EH (cell line): ENCODE measurements at regions not wholly inside any gene's neighbourhood (a gene's known extent, or its start where the extent isn't known, plus 50 kb on each side); places are given as distances from the start of the nearest gene placed in this dataset.

Source experiments
- DNase-seq: peaks from one replicate; pipeline ENCODE4 v3.0.0-alpha.2; 2015; ENCODE audit warnings: low read depth

DNA sequence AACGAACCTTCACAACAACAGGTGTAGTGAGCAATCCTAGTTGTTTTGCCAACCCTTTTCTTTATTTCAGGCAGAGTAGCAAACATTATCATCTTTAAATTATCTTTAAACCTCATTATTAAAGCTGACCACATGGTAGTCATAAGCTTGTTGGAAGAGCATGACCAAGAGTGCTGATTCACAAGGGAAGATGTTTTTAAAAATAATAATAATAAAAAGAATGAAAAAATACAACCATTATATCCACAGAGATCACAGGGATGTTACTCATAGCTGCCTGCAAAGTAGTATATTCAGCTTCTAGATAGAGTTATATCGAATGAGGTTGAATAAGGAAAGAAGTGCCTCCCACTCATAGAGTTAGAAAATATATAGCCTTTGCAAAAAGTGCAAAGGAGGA lies 101.0 kb upstream of the FLRT2 start:
- no peak for DNase-seq

- DNase-seq = peak; percentile 34
These were observed 92.8 kb upstream of the FLRT2 start for GRCh38 chr14:85437148-85437547.

DNA sequence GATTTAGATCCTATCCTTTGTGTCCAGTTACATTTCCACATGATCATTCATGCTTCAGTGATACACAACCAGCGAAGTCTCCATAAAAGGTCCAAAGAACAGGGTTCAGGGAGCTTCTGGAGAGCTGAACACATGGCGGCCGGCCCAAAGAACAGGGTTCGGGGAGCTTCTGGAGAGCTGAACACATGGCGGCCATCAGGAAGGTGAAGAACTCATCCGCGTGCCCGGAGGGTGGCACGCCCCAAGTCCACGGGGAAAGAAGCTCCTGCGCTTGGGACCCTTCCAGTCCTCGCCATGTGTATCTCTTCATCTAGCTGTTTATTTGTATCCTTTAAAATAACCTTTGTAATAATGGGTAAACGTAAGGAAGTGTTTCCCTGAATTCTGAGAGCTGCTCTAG lies 91.9 kb upstream of the FLRT2 start:
- DNase-seq = no peak

- DNase-seq = no peak
These were observed 91.4 kb upstream of the FLRT2 start for GRCh38 chr14:85438481-85438942.

- DNase-seq = peak; percentile 79
These were observed 90.1 kb upstream of the FLRT2 start for GRCh38 chr14:85439696-85440328.

DNA sequence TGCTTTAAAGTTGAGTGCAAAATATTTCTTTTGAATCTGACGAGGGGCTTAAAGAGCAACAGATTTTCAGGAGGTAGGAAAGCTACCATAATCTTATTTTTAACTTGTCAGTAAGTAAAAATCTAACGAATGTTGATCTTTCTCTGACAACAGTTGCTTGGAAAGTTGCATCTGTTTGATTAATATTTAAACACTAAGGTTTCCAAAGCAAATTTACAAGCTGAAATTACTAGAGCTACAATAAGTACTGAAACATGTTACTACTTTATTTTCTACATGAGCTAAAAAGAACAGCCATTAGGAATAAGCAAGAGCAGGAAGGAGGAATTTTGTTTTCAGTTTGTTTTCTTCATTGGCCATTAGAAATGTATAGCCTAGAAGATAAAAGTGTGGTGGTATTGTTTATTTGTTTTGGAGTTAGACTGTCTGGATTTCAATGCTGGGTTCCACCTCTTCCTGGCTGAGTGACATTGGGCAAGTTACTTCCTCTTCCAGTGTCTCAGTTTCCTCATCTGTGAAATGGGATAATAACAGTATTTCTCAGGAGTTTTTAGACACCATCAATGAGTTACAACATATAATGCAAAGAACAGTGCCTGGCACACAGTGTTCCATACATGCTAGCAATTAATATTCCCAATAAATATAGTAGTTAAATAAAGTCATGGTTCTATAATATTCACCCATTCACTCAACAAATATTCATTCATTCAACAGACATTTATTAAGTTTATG lies 87.9 kb upstream of the FLRT2 start:
- DNase-seq = no peak

- DNase-seq = peak; percentile 24
These were observed 86.9 kb upstream of the FLRT2 start for GRCh38 chr14:85442996-85443395.

- DNase-seq = peak; percentile 44
These were observed 85.3 kb upstream of the FLRT2 start for GRCh38 chr14:85444635-85445034.

DNA sequence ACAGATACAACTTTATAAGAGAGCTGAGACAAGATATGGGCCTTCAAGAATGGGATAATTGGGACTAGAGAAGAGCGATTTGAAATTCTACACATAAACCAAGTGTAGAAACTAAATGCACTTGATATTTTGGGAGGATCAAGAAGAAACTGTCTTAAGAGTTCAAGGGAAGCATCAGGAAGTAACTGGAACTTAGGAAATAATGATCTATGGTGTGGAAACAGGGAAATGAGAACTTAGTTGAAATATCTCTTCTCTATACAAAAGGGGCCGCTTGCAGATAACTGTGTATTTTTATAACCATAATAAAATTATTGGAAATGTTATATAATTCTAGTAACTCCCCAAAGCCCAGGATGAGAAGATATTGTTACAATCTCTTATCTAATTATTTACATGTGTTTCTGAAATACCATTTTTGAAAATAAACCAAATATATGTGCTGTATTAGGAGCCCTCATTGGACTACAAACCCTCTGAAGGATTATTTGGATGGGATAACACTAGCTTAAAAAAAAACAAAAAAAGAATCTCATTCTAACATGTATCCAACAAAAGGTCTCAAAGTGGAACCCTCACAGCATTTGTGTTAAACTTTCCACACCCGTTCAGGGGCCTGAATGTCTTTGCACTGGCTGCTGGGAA lies 84.7 kb upstream of the FLRT2 start:
- DNase-seq = no peak

DNA sequence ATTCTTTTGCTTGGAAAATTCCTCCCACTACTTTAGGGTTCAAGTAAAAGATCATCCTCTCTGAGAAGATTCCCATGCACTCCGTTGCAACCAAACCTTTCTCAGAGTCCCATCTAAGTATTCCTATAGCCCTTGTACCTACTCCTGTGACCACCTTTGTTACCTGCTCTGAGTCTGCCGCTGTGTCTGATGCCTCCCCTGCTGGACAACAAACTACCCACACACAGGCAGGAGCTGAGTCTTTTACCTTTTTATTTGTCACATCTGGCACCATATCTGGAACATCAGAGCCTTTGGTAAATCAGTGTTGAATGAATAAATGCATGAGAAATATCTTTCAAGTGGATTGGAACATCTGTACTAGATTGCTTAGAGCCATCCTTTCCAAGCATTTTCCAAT lies 82.1 kb upstream of the FLRT2 start:
- DNase-seq = no peak

DNA sequence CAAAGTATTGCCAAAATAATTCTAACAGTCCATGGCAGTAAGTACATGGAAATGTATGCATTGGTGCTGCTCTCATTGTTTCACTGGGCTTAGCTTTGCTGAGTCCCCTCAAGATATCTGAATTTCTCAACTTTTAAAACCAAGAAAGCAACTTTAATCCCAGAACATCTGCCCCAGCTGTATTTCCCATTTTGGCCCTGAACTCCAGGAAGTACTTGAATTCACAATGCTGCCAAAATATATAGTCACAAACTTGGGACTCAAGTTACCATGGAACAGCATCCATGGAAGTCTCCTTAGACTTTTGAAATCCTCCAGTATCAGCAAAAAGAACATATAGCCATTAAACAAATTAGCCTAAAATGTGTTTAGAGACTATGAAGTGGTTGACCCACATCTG lies 78.5 kb upstream of the FLRT2 start:
- no peak for DNase-seq

- DNase-seq = no peak
These were observed 76.3 kb upstream of the FLRT2 start for GRCh38 chr14:85453401-85454225.

DNA sequence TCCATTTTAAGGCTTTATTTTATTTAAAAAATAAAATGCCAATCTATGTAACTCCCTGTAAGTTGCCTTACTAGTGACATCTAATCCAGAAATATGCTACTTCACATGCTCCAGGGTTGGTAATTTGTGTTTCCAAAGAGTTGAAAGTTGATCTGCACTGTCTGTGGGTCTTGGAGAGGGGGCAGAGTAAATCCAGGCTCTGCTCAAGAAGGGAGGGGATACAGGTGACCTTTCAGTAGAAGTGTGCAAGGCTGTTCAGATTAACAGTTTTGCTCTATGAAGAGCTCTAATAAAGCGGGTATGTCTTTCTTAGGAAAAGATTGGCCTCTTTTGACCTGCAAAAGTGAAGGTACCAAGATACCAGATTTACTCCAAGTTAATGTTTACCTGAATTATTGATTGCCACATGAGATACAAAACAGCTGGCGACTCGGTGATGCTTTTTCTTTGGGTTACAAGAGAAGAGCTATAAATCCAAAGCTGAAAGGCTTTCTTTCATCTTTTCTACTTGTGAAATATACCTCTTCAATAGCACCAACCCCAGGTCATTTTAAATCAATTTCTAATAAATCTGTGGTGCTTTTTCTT lies 75.6 kb upstream of the FLRT2 start:
- no peak for DNase-seq

DNA sequence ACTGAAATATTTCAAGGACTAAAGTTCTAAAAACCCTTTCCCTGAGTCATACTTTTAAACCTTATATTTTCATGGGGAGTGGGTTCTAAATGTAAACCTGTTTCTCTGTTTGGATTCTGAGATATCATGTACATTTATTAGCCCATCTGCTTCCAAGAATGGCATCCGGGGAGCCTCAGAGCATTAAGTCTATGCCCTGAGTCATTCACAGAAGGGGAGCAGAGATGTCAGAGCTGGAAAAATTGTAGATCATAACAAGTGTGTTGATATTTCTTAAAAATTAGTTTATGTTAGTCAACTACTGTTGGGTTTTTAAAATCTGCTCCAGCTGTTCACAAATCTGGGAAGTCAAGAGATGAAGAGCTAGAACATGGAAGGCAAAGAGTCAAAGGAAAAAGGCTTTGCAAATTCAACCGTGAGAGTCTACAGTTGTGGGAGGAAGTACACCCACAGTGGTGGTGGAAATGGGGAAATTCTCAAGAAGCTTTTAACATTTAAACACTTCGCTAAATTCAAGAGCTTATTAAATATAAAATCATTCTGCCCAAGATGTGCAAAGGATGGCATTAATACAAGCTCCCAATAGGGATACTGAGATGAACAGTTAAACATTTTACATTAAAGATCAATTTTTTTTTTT lies 70.5 kb upstream of the FLRT2 start:
- DNase-seq = no peak

DNA sequence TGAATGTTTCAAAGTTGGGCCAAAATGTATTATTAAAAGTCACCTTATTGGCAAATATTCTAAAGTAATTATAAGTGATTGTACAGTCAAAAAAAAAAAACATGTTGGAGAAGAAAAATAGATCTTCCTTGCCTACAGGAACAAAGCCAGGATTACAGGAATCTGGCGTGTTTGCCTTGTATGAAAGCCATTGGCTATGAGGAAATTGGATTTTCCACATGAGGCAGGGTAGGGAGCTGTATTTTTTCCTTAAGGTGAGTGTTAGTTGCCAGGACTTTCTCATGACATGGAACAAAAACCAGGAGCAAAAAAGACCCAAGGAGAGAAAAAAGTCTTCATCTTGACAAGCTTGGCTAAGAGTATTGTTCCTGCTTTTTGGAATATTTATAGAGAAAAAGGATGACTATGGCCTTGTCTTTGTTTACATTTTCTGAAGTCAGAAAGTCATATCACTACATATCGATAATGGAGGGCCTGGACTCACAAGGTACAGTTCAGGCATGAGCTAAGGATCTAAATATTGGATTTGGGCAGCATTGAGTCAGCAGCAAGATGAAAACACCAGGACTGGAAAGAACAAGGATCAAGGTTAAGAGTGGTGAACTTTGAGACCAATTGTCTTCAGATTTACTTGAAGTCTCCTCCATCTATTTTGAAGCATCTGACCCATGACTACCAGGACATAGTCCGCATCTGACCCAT lies 68.4 kb upstream of the FLRT2 start:
- DNase-seq = no peak

DNA sequence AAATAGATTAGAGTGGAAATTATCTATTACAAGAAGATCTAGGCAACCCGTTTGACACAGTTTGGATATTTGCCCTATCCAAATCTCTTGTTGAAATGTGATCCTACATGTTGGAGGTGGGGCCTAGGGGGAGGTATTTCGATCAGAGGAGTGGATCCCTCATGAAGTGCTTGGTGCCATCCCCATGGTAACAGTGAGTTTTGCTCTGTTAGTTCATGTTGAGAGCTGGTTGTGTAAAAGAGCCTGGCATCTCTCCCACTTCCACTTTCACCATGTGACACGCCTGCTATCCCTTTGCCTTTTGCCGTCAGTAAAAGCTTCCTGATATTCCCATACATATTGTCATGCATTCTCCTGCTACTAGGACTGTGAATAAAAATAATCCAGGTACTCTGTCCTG lies 66.4 kb upstream of the FLRT2 start:
- no peak for DNase-seq

- no peak for DNase-seq
These were observed 65.6 kb upstream of the FLRT2 start for GRCh38 chr14:85464135-85464895.

DNA sequence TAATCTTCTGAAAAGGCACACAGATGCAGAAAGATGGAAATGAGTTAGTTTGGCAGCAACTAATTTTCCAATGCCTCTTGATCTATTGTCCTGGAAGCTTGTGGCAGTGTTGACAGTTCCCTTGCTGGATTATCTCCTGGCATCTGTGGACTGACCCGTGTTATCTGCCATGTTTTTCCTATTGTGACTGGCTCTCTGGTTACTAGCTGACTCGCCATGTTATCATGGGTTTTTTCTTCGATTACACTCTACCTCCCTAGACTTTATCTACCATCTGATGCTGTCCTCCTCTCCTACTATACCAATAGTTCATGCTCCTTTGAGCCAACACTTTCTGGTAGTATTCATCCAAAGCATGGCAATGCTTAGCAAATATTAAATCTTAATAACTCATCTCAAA lies 63.3 kb upstream of the FLRT2 start:
- DNase-seq = peak; percentile 21

- DNase-seq = no peak
These were observed 61.1 kb upstream of the FLRT2 start for GRCh38 chr14:85468816-85469215.

DNA sequence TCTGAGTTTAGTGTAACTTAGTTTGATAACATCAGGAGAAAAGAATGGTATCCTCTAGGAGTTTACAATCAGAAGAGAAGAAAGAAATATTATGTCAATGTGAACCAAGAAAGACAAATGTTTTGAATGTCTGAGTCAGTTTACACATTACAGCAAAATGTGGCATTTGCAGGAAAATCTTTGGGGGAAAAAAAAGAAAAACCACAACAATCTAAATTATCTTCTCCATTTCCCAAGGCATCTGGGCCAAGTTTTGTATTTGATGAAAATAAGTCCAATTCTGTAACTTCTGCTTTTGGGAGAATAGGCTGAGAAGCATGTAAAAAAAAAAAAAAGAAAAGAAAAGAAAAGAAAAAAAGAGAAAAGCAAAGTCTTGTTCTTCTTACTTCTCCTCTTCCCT lies 58.8 kb upstream of the FLRT2 start:
- DNase-seq = peak; percentile 87
